Activated B cell treated with CpG ODN at 0.5 μM for 24 hours (primary cell): ENCODE measurements at regions not wholly inside any gene's neighbourhood (a gene's known extent, or its start where the extent isn't known, plus 50 kb on each side); places are given as distances from the start of the nearest gene placed in this dataset.

ENCODE experiments used
- ATAC-seq: fragments of 200-7000 bp; cut with Tn5 transposase; one replicate; pipeline ENCODE4 v1.10.0; 2021; ENCODE audit warnings: low read depth, mild to moderate bottlenecking, moderate library complexity
- CTCF ChIA-PET: fragments of 350-600 bp; sonication (Branson Sonifier 250); formaldehyde crosslinking; loops from one replicate; lab custom pipeline; 2021; ENCODE audit warnings: antibody characterized with exemption; lab: Charles Lee
- POLR2A ChIA-PET: fragments of 350-600 bp; sonication (Branson Sonifier 250); formaldehyde crosslinking; loops from one replicate; lab custom pipeline; 2021; ENCODE audit warnings: antibody characterized with exemption; lab: Charles Lee
- DNase-seq: peaks from one replicate; pipeline ENCODE4 v3.0.0; 2022
- H3K27ac Mint-ChIP-seq: one replicate; pipeline ENCODE4 v1.8.0; 2020; ENCODE audit warnings: mixed read lengths
- H3K27me3 Mint-ChIP-seq: one replicate; pipeline ENCODE4 v1.8.0; 2021; ENCODE audit warnings: mixed read lengths
- H3K36me3 Mint-ChIP-seq: one replicate; pipeline ENCODE4 v1.8.0; 2021; ENCODE audit warnings: low read depth, mixed read lengths
- H3K4me1 Mint-ChIP-seq: one replicate; pipeline ENCODE4 v1.8.0; 2021; ENCODE audit warnings: mixed read lengths
- H3K4me3 Mint-ChIP-seq: one replicate; pipeline ENCODE4 v1.8.0; 2020; ENCODE audit warnings: mild to moderate bottlenecking, mixed read lengths
- H3K9me3 Mint-ChIP-seq: one replicate; pipeline ENCODE4 v1.8.0; 2020; ENCODE audit warnings: mixed read lengths
- intact Hi-C: fragments of 100-400 bp; cut with micrococcal nuclease; formaldehyde crosslinking; loops from one replicate; pipeline ENCODE4 v1.15.1; 2024
- TF ChIP-seq, protein P1 (sequence below): fragments of 200-600 bp; IDR thresholded peaks from one replicate; pipeline ENCODE4 v1.8.0; 2022; ENCODE audit warnings: antibody characterized with exemption, mild to moderate bottlenecking

DNA sequence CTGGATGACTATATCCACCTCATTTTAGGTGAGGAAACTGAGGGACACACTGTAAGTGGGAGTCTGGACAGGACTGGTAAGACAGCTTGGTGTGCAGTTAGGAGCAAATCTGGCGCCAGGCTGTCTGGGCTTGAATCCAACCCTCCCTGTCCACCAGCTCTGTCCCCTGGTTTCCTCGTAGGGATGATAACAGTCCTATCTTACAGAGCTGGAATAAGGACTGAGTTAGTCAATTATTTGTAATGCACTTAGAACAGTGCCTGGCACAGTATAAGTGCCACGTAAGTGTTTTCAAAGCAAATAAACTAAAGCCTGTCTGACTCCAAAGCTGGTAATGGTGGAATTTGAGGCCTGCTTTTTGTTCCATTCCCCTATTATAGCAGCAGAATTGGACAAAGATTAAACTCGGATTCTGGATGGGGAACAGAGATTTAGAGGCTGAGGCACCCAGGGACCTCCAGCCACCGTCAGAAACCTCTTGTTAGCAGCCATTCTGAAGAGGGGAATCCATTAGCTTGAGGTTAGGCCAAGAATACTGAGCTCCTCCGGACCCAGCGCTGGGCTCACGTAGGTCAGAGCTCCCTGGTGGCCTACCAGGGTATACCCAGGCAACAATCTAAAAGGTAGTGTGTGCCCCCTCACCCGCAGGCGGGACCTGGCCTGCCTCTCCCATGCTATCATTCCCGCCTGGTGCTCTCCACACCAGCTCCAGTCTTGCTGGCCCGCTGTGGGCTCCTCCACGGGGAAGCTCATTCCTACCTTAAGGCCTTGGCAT lies 102.1 kb downstream of the UCHL1 start:
- ATAC-seq (no peak), DNase-seq (no peak)
- Mint-ChIP-seq H3K4me1 (peaks cover 7% of the 10 kb centered on the region), H3K4me3 (no peak overlapping the region), H3K9me3 (peaks cover 3% of the 10 kb centered on the region), H3K27me3 (peaks cover 41% of the 10 kb centered on the region), H3K27ac (no peak overlapping the region), H3K36me3 (no peaks in the 10 kb centered on the region)
- TF ChIP-seq, protein P1, sequence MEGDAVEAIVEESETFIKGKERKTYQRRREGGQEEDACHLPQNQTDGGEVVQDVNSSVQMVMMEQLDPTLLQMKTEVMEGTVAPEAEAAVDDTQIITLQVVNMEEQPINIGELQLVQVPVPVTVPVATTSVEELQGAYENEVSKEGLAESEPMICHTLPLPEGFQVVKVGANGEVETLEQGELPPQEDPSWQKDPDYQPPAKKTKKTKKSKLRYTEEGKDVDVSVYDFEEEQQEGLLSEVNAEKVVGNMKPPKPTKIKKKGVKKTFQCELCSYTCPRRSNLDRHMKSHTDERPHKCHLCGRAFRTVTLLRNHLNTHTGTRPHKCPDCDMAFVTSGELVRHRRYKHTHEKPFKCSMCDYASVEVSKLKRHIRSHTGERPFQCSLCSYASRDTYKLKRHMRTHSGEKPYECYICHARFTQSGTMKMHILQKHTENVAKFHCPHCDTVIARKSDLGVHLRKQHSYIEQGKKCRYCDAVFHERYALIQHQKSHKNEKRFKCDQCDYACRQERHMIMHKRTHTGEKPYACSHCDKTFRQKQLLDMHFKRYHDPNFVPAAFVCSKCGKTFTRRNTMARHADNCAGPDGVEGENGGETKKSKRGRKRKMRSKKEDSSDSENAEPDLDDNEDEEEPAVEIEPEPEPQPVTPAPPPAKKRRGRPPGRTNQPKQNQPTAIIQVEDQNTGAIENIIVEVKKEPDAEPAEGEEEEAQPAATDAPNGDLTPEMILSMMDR, result no peak
- CTCF ChIA-PET, result no interaction called here
- POLR2A ChIA-PET, result no interaction called here
- intact Hi-C loops, result no loop called here

DNA sequence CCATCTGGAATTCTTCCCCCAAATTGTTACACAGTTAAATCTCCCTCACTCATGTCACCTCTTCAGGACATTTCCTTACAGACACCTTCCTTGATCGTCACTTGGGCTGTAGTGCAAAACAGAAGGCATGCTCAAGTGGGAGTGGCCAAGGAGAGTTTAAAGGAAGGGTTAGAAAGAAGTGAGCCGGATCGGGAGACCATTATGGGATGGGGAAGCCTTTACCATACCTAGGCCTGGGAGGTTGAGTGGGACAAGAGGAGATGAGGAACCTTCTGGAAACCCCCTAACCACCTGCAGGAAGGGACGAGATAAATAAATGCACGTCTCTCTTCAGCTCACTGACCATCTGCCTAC lies 102.7 kb downstream of the UCHL1 start:
- intact Hi-C loops, result no loop called here
- no peak for ATAC-seq
- no peaks in the 10 kb centered on the region for H3K36me3 Mint-ChIP-seq
- CTCF ChIA-PET, result no interaction called here
- H3K4me1 Mint-ChIP-seq, result peaks cover 7% of the 10 kb centered on the region
- POLR2A ChIA-PET, result no interaction called here
- H3K27me3 Mint-ChIP-seq, result peaks cover 44% of the 10 kb centered on the region
- TF ChIP-seq, protein P1, result no peak
- H3K27ac Mint-ChIP-seq, result no peak overlapping the region
- no peak overlapping the region for H3K4me3 Mint-ChIP-seq
- peaks cover 3% of the 10 kb centered on the region for H3K9me3 Mint-ChIP-seq
- DNase-seq, result no peak

DNA sequence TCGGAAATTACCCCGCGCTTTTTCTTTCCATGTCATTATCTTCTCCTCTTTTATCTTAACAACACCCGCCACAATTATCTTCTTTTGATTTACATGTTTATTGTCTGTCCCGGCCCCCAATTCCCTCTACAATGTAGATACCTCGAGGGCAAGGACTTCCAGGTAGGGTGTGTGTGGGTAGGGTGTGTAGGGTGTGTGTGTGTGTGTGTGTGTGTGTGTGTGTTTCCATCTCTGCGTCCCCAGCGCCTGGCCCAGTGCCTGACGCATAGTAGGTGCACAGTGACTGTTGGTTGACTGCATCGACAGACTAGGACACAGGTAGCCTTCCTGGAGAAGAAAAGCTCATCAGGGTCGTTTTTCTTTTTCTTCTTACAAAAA lies 103.1 kb downstream of the UCHL1 start:
- Mint-ChIP-seq H3K9me3 (peaks cover 3% of the 10 kb centered on the region), H3K4me3 (peak overlapping the region; percentile 50), H3K4me1 (peaks cover 7% of the 10 kb centered on the region), H3K27me3 (peaks cover 45% of the 10 kb centered on the region), H3K27ac (no peak overlapping the region), H3K36me3 (no peaks in the 10 kb centered on the region)
- ChIA-PET POLR2A (no interaction called here), CTCF (no interaction called here)
- intact Hi-C loops, result no loop called here
- no peak for DNase-seq
- ATAC-seq, result no peak
- TF ChIP-seq, protein P1, result no peak

DNA sequence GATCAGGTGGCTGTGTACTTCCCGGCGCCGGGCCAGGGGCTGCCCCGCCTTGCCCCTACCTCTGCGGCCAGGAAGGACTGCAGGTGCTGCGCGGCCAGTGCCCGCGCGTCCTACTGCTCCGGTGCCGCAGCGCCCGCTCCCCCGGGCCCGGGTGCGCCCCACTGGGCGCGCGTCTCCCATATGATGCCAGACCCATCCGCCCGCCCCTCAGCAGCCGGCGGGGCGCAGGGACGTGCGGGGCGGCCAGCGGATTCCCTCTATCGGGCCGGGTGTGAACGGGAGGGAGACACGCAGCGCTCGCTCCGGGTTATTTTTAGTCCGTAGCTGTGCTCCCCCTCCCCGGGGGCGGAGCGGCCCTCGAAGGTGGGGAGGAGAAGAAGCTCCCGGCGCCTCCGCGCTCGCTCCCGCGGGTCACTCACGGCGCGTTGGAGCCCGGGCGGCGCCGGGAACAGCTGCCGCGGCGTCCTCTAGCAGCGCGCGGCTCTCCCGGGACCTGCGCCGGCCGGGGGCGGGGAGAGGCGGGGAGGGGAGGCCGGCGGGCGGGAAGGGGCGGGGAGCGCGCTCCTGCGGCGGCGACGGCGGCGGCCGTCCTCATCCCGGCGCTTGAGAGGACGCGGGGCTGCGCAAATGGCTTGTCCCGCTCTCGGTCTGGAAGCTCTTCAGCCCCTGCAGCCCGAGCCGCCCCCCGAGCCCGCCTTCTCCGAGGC lies 103.6 kb downstream of the UCHL1 start:
- no peak overlapping the region for H3K27ac Mint-ChIP-seq
- intact Hi-C loops, result no loop called here
- TF ChIP-seq, protein P1, result no peak
- ATAC-seq (no peak), DNase-seq (no peak)
- CTCF ChIA-PET, result no interaction called here
- peaks cover 50% of the 10 kb centered on the region for H3K27me3 Mint-ChIP-seq
- H3K4me3 Mint-ChIP-seq, result no peak overlapping the region
- POLR2A ChIA-PET, result no interaction called here
- H3K4me1 Mint-ChIP-seq, result peaks cover 7% of the 10 kb centered on the region
- H3K9me3 Mint-ChIP-seq, result no peaks in the 10 kb centered on the region
- H3K36me3 Mint-ChIP-seq, result no peaks in the 10 kb centered on the region

DNA sequence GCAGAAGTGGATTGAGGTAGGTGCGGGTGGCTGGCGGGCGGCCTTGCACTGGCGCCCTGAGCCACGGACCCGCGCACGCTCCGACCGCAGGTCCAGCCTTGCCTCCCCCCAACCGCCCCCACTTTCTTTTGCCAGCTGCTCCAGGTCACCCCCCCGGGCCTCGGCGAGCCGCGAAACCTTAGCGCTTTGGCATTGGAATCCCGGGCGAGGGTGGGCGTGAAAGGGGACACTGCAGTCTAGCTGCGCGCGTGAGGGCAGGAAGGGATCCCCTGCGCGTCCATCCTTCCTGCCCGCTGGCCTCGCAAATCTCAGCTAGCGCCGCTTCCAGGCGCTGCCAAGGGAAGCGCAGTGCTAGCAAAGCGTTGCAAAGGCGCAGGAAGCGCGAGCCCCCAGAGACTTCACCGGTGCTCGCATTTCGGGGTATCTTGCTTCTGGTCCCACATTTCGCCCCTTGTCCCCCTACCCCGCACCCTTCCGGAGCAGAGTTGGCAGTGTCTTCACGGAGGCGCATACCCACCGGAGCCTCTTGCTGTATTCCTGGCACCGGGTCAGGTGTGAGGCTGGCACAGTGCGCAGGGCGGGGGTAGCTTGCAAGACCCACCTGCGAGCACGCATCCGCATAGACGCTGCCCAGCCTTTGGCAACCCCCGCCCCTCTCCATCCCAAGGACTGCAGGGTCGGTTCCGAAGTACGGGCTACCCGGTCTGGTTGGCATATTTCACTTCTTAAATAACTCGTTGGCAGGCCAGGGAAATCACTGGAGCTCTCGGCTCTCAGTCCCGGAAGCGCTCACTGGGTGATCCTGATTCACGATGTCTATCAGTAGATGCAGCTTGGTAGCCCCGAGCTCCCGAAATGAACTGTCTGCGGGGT lies 104.4 kb downstream of the UCHL1 start:
- no peak for ATAC-seq
- ChIA-PET POLR2A (no interaction called here), CTCF (no interaction called here)
- H3K4me3 Mint-ChIP-seq, result peak overlapping the region; percentile 11
- H3K27me3 Mint-ChIP-seq, result peaks cover 53% of the 10 kb centered on the region
- intact Hi-C loops, result no loop called here
- no peaks in the 10 kb centered on the region for H3K9me3 Mint-ChIP-seq
- H3K27ac Mint-ChIP-seq, result no peak overlapping the region
- TF ChIP-seq, protein P1, result no peak
- H3K4me1 Mint-ChIP-seq, result peaks cover 7% of the 10 kb centered on the region
- H3K36me3 Mint-ChIP-seq, result no peaks in the 10 kb centered on the region
- DNase-seq, result no peak
